ENCODE measurements at regions not wholly inside any gene's neighbourhood (a gene's known extent, or its start where the extent isn't known, plus 50 kb on each side); places are given as distances from the start of the nearest gene placed in this dataset.
"Not testable (repeated sequence)": the region's sequence is repeated elsewhere in the genome, so short reads cannot be mapped to it uniquely, and the experiment has no call there.

- H3K4me3 ChIP-seq: no peak overlapping the region
- TF ChIP-seq, protein P1, sequence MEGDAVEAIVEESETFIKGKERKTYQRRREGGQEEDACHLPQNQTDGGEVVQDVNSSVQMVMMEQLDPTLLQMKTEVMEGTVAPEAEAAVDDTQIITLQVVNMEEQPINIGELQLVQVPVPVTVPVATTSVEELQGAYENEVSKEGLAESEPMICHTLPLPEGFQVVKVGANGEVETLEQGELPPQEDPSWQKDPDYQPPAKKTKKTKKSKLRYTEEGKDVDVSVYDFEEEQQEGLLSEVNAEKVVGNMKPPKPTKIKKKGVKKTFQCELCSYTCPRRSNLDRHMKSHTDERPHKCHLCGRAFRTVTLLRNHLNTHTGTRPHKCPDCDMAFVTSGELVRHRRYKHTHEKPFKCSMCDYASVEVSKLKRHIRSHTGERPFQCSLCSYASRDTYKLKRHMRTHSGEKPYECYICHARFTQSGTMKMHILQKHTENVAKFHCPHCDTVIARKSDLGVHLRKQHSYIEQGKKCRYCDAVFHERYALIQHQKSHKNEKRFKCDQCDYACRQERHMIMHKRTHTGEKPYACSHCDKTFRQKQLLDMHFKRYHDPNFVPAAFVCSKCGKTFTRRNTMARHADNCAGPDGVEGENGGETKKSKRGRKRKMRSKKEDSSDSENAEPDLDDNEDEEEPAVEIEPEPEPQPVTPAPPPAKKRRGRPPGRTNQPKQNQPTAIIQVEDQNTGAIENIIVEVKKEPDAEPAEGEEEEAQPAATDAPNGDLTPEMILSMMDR (IDR thresholded peaks at IDR 0.05): no peak
- TF ChIP-seq POLR2A (IDR thresholded peaks at IDR 0.05): no peak
- no peak for TF ChIP-seq EP300 (IDR thresholded peaks at IDR 0.05)
- no peak for TF ChIP-seq POLR2AphosphoS5 (IDR thresholded peaks at IDR 0.05)
- peak in 1 of 2 donors; percentile 23 for ATAC-seq (ENCODE audit: low FRiP score in 2 of 2)
- H3K27me3 ChIP-seq: no peaks in the 10 kb centered on the region
- no peaks in the 10 kb centered on the region for H3K4me1 ChIP-seq
- no peaks in the 10 kb centered on the region for H3K36me3 ChIP-seq
- WGBS, 2 donors: 73% methylated on average over 21 of the region's 21 CpGs
- no peak overlapping the region for H3K27ac ChIP-seq
- DNase-seq: no peak
- H3K9me3 ChIP-seq: no peaks in the 10 kb centered on the region
Measured at GRCh38 chr13:109999659-110000533, 213.5 kb upstream of the IRS2 start.

DNA sequence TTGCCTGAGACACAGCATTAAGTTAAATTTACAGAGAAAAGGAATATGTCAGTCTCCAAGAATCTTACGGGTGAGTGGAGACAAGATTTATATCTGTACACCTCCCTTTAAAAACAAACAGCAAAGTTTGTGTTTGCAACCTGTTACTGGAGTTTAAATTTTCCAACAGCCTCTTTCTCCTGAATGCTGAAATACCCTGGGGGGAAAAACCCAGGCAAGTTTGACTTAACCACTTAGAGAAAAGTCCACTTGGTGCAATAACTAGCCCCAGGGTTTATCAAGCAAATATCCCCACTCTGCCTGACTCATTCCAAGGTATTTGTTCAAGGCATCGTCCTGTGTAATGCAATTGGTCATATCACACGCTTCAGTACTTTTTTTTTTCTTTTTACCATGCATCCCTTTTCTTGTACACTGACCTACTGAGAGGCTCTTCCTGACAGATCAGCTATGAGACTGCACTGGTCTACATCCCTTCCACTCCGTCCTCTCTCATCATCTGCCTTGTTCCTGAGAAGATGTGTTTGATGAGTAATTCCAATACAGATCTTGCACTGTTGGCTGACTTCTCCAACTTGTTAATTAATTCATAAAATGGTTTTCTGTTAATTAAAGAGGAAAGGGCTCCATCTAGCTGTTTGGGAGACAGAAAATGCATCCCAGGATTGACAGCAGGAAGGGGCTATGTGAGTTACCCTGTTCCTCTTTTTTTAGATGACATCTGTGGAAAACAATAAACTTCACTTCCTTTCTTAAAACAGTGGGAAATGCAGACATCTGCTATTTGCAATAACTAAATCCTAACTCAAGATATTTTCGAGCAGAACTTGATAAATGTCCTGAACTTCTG is 212.5 kb upstream of the IRS2 start:
- no peak for DNase-seq
- no peak overlapping the region for H3K4me3 ChIP-seq
- H3K4me1 ChIP-seq: no peaks in the 10 kb centered on the region
- ATAC-seq (ENCODE audit: low FRiP score in 2 of 2): peak in 1 of 2 donors; percentile 40
- no peaks in the 10 kb centered on the region for H3K27me3 ChIP-seq
- no peaks in the 10 kb centered on the region for H3K36me3 ChIP-seq
- H3K27ac ChIP-seq: no peak overlapping the region
- H3K9me3 ChIP-seq: no peaks in the 10 kb centered on the region
- 37 to 43% methylated on average over 5 of the region's 5 CpGs for WGBS, 2 donors
- no peak for TF ChIP-seq POLR2AphosphoS5 (IDR thresholded peaks at IDR 0.05)
- TF ChIP-seq, protein P1 (IDR thresholded peaks at IDR 0.05): no peak
- no peak for TF ChIP-seq POLR2A (IDR thresholded peaks at IDR 0.05)
- TF ChIP-seq EP300 (IDR thresholded peaks at IDR 0.05): no peak

DNA sequence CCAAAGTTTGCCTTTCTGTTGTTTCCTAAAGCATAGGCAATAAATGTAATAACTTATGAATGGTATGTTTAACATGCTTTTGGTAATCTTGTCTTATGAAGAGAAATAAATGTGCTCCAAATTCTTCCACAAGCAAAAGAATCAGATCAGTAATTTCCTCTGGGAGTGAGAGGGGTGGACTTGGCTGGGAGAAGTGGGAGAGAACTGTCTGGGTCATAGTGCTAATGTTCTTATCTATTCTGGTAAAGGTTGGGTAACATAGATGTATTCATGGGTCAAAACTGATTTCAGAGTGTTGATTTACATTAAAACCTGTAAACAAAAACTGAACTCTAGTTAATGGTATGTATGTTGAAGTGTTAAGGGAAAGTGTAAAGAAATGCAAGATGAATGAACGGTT is 211.7 kb upstream of the IRS2 start:
- Histone ChIP-seq H3K27me3 (no peaks in the 10 kb centered on the region), H3K4me3 (no peak overlapping the region), H3K4me1 (no peaks in the 10 kb centered on the region), H3K36me3 (no peaks in the 10 kb centered on the region), H3K9me3 (no peaks in the 10 kb centered on the region), H3K27ac (no peak overlapping the region)
- ATAC-seq (ENCODE audit: low FRiP score in 2 of 2): no peak
- TF ChIP-seq, protein P1 (IDR thresholded peaks at IDR 0.05): no peak
- TF ChIP-seq POLR2AphosphoS5 (IDR thresholded peaks at IDR 0.05) (no peak), EP300 (IDR thresholded peaks at IDR 0.05) (no peak), POLR2A (IDR thresholded peaks at IDR 0.05) (no peak)
- DNase-seq: no peak
- 79 to 85% methylated on average over 1 of the region's 1 CpG for WGBS, 2 donors

GRCh38 chr13:109997056-109997595 is 210.7 kb upstream of the IRS2 start:
- not testable (repeated sequence) for ATAC-seq (ENCODE audit: low FRiP score in 2 of 2); H3K27ac ChIP-seq; H3K36me3 ChIP-seq; H3K4me1 ChIP-seq; DNase-seq; H3K9me3 ChIP-seq; H3K4me3 ChIP-seq; H3K27me3 ChIP-seq
- 70 to 77% methylated on average over 4 to 5 of the region's 5 CpGs for WGBS, 2 donors

- Histone ChIP-seq H3K27me3 (no peaks in the 10 kb centered on the region), H3K36me3 (no peaks in the 10 kb centered on the region), H3K9me3 (no peaks in the 10 kb centered on the region), H3K27ac (no peak overlapping the region), H3K4me3 (no peak overlapping the region), H3K4me1 (no peaks in the 10 kb centered on the region)
- 83 to 87% methylated on average over 10 of the region's 10 CpGs for WGBS, 2 donors
- TF ChIP-seq, protein P1 (IDR thresholded peaks at IDR 0.05): no peak
- TF ChIP-seq POLR2AphosphoS5 (IDR thresholded peaks at IDR 0.05): no peak
- TF ChIP-seq POLR2A (IDR thresholded peaks at IDR 0.05): no peak
- TF ChIP-seq EP300 (IDR thresholded peaks at IDR 0.05): no peak
- no peak for ATAC-seq (ENCODE audit: low FRiP score in 2 of 2)
- no peak for DNase-seq
Measured at GRCh38 chr13:109996404-109996960, 210.1 kb upstream of the IRS2 start.
